NB4 (cell line): ENCODE measurements at regions not wholly inside any gene's neighbourhood (a gene's known extent, or its start where the extent isn't known, plus 50 kb on each side); places are given as distances from the start of the nearest gene placed in this dataset.

Experiments
- DNase-seq: peaks from one replicate; pipeline ENCODE4 v3.0.0; 2010; ENCODE audit warnings: low read depth
- H3K4me3 ChIP-seq: one replicate; pipeline ENCODE4 v1.5.1; 2011; ENCODE audit warnings: mild to moderate bottlenecking, low read depth, low read length, moderate library complexity
- MYC ChIP-seq: IDR thresholded peaks from 2 replicates; pipeline ENCODE4 v1.6.1; 2011; ENCODE audit warnings: low read depth, low read length
- POLR2A ChIP-seq: IDR thresholded peaks from 2 replicates; pipeline ENCODE4 v1.6.1; 2011; ENCODE audit warnings: mild to moderate bottlenecking; ENCODE audit not compliant: insufficient read length; ENCODE audit errors: extremely low read depth
- TF ChIP-seq, protein P1 (sequence below): IDR thresholded peaks from one replicate; pipeline ENCODE4 v1.5.1; 2012; ENCODE audit warnings: low read depth, low read length
- TF ChIP-seq, protein P2 (sequence below): IDR thresholded peaks from 2 replicates; pipeline ENCODE4 v1.6.1; 2011; ENCODE audit warnings: low read depth, low read length

DNA sequence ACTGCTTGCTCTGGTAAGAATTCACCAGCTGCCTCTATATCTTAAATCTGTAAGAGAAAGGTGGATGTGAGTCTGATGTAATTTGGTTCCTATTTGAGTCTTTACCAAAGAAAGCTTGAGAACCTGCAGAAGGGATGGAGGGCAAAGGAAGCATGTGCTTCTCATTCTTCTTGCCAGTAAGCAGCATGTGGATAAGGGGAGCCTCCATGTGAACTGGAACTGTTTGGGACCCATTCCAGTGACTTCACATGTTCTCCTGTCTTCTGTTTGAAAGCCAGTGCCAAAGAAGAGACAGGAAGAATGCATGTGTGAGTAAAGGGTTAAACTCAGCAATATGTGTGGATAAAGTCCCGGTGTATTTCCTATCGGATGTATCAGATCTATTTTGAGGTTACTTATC, 119.6 kb upstream of the ADGRL2 start:
- DNase-seq: no peak
- no peak overlapping the region for H3K4me3 ChIP-seq
- TF ChIP-seq, protein P1, sequence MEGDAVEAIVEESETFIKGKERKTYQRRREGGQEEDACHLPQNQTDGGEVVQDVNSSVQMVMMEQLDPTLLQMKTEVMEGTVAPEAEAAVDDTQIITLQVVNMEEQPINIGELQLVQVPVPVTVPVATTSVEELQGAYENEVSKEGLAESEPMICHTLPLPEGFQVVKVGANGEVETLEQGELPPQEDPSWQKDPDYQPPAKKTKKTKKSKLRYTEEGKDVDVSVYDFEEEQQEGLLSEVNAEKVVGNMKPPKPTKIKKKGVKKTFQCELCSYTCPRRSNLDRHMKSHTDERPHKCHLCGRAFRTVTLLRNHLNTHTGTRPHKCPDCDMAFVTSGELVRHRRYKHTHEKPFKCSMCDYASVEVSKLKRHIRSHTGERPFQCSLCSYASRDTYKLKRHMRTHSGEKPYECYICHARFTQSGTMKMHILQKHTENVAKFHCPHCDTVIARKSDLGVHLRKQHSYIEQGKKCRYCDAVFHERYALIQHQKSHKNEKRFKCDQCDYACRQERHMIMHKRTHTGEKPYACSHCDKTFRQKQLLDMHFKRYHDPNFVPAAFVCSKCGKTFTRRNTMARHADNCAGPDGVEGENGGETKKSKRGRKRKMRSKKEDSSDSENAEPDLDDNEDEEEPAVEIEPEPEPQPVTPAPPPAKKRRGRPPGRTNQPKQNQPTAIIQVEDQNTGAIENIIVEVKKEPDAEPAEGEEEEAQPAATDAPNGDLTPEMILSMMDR: no peak
- TF ChIP-seq, protein P2, sequence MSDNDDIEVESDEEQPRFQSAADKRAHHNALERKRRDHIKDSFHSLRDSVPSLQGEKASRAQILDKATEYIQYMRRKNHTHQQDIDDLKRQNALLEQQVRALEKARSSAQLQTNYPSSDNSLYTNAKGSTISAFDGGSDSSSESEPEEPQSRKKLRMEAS: no peak
- TF ChIP-seq POLR2A: no peak
- TF ChIP-seq MYC: no peak

DNA sequence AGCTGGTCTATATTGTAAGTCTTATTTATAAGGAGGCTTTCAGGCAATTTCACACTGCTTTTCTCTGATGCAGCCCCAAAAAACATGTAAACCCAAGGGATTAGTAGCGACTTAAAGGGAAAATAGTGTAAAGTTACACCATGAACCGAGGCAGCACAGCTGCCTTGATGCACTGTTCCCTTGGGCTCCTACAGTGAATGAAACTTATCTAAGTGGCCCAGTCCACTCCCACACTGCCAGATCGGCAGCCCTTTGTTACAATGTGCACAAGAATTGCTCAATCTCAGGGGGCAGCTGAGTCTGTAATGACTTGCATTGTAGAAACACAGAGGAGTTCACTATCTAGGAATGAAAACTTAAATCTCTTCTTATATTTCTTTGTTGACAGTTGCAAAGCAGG, 120.8 kb upstream of the ADGRL2 start:
- DNase-seq: peak; percentile 34
- TF ChIP-seq MYC (no peak), POLR2A (no peak)
- TF ChIP-seq, protein P1: no peak
- TF ChIP-seq, protein P2: no peak
- H3K4me3 ChIP-seq: no peak overlapping the region

DNA sequence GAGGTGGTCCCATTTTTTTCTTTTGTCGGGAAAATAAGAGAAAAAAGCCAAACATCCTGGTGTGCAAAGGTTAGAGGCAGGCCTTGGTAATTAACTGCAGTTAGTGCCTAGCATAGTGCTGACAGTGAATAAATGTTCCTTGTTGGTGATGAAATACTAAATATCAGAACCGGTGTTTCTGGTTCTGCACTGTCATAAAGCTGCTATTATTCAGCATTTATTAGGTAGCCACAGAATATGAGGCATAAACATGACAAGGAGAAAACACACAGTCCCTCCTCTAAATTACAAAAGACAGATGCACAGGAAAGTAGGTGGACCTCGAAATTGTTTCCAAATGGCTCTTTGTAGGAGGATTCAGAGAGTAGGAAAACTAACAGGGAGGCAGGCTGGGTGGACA, 122.0 kb upstream of the ADGRL2 start:
- no peak for TF ChIP-seq MYC
- TF ChIP-seq, protein P2: no peak
- TF ChIP-seq, protein P1: no peak
- no peak for TF ChIP-seq POLR2A

DNA sequence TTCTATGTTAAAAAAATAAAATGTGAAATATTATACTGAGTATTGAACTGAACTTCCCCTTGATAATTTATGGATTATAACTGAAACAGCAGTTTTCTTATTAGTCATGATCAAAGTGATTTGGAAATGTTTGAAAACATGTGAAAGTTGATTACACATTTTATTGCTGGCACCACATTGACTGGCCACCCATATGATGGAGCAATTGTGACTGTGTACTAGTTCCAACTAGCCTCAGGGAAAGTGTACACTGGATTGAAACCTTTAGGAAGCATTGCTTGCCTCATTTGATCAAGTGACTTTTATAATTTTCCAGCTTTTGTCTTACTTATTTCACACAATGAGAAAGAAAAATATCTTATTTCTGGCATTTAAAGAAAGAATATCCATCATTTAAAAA, 128.0 kb upstream of the ADGRL2 start:
- no peak overlapping the region for H3K4me3 ChIP-seq
- TF ChIP-seq POLR2A: no peak
- no peak for TF ChIP-seq MYC
- TF ChIP-seq, protein P1: no peak
- TF ChIP-seq, protein P2: no peak
- DNase-seq: no peak

More for the DNA sequence above, 122.0 kb upstream of the ADGRL2 start:
- DNase-seq: no peak
- H3K4me3 ChIP-seq: no peak overlapping the region

DNA sequence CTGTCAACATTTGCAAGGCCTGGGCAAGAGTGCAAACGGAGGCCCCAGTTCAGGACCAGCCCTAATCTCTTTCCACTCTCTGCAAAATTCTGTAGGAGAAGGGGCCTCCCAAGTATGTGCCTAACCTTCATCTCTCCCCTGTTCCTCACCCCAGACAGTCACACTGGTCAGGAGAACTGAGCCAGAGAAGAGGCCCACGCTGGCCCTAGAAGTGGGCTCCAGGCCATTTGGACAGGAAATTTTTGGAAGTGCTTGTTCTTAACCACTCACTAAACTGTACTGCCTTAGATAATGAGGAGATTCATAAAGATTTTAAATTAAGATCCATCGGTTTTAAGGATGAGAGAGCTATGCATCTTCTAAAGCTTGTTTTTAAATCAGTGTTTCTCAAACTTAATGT, 129.7 kb upstream of the ADGRL2 start:
- no peak overlapping the region for H3K4me3 ChIP-seq
- TF ChIP-seq, protein P2: no peak
- TF ChIP-seq, protein P1: no peak
- TF ChIP-seq MYC: no peak
- TF ChIP-seq POLR2A: no peak
- DNase-seq: no peak

DNA sequence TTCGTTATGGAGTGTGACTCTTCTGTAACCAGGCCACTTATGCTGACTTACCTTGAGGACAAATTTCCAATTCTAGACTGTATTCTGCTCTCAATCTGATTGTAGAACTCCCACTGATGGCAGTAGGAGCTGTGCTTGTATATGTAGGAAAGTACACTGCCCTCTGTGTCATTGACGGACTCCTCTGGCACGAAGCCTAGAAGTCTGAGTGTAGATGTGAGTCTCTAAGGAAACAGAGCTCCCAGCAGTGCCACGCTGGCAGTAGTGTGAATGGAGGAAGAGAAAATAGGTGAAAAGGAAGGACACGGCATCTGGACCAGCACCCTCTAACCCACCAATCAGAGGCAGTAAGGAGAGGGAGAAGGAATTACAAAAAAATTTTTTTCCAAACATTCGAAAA, 130.4 kb upstream of the ADGRL2 start:
- DNase-seq: no peak
- H3K4me3 ChIP-seq: no peak overlapping the region
- TF ChIP-seq, protein P2: no peak
- no peak for TF ChIP-seq POLR2A
- TF ChIP-seq, protein P1: no peak
